Fibroblast of lung (primary cell): ENCODE measurements at regions not wholly inside any gene's neighbourhood (a gene's known extent, or its start where the extent isn't known, plus 50 kb on each side); places are given as distances from the start of the nearest gene placed in this dataset.

Source experiments
- CTCF ChIP-seq, 2 donors: IDR thresholded peaks in 1 of 2; conservative IDR thresholded peaks in 1 of 2; 1 replicate in 1 of 2; 2 replicates in 1 of 2; pipeline ENCODE4 v1.5.1; 2011 to 2012; ENCODE audit warnings: low read length in 2 of 2, control low read depth in 1 of 2, inconsistent platforms in 1 of 2, low read depth in 1 of 2, mild to moderate bottlenecking in 1 of 2
- EZH2 ChIP-seq: IDR thresholded peaks from 2 replicates; pipeline ENCODE4 v1.5.1; 2012; ENCODE audit warnings: low read length, control low read depth, mild to moderate bottlenecking; ENCODE audit errors: missing control alignments

DNA sequence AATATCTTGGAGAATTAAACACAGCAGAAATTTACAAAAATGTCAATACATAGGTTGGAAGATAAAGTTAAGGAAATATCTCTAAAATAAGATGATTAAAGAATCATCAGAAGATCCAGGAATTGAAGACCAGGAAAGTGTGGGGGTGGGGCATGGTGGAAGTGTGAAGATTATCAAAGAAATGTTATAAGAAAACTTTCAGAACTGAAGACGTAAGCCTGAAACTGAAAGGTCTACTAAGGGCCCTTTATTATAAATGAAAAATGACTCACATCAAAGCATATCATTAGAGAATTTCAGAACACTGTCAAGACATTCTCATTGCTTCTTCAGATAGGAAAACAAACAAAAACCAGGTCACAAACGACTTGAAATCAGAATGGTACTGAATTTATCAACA is 92.4 kb upstream of the DPT start:
- no peak for TF ChIP-seq CTCF (conservative IDR thresholded peaks at IDR 0.05 in 1 of 2, IDR thresholded peaks at IDR 0.05 in 1 of 2; ENCODE audit: low read depth in 1 of 2, low read length in 2 of 2)
- TF ChIP-seq EZH2, result no peak
